Esophagus muscularis mucosa (tissue), 4 donors: ENCODE measurements at regions not wholly inside any gene's neighbourhood (a gene's known extent, or its start where the extent isn't known, plus 50 kb on each side); places are given as distances from the start of the nearest gene placed in this dataset.

Experiments
- DNase-seq: peaks from one replicate; pipeline ENCODE4 v3.0.0-alpha.2; 2017; ENCODE audit errors: extremely low spot score
- H3K27ac ChIP-seq, 4 donors: fragments of 200-600 bp; sonication (generic); replicated peaks in 1 of 4; 1 replicate in 3 of 4; 2 replicates in 1 of 4; pipeline ENCODE4 v1.5.1; 2016 to 2019; ENCODE audit warnings: mild to moderate bottlenecking in 1 of 4
- H3K27me3 ChIP-seq, 4 donors: fragments of 200-600 bp; sonication (generic); one replicate each; pipeline versions ENCODE4 v1.5.1 to v1.6.0; 2016 to 2019
- H3K36me3 ChIP-seq, 4 donors: fragments of 200-600 bp; sonication (generic); one replicate each; pipeline ENCODE4 v1.5.1; 2016 to 2019
- H3K4me1 ChIP-seq, 4 donors: fragments of 200-600 bp; sonication (generic); one replicate each; pipeline ENCODE4 v1.5.1; 2016 to 2019
- H3K4me3 ChIP-seq, 4 donors: fragments of 200-600 bp; sonication (generic); 1 replicate in 2 of 4; 2 replicates in 2 of 4; pipeline ENCODE4 v1.5.1; 2016 to 2019; ENCODE audit warnings: mild to moderate bottlenecking in 4 of 4, moderate library complexity in 1 of 4
- H3K9me3 ChIP-seq, 4 donors: fragments of 200-600 bp; sonication (generic); 1 replicate in 3 of 4; 2 replicates in 1 of 4; pipeline ENCODE4 v1.5.1; 2016 to 2019
- CTCF ChIP-seq, 3 experiments: fragments of 200-600 bp in 2 of 3; fragments of 450-650 bp in 1 of 3; sonication (generic) in 2 of 3; IDR thresholded peaks; one replicate each; pipeline ENCODE4 v1.5.1; 2017 to 2019; ENCODE audit warnings: antibody characterized with exemption in 3 of 3, mild to moderate bottlenecking in 2 of 3, moderate library complexity in 1 of 3
- EP300 ChIP-seq: sonication (generic); formaldehyde crosslinking; IDR thresholded peaks from one replicate; pipeline ENCODE4 v1.6.1; 2017; ENCODE audit warnings: antibody characterized with exemption
- POLR2A ChIP-seq: fragments of 450-650 bp; IDR thresholded peaks from one replicate; pipeline ENCODE4 v1.6.1; 2017; ENCODE audit warnings: antibody characterized with exemption, moderate library complexity, mild to moderate bottlenecking, low read depth
- POLR2AphosphoS5 ChIP-seq, 2 donors: sonication (generic); formaldehyde crosslinking; IDR thresholded peaks; one replicate each; pipeline ENCODE4 v1.6.1; 2017; ENCODE audit warnings: antibody characterized with exemption in 2 of 2
- WGBS: methylation state at CpG from one replicate; pipeline ENCODE4 v1.1.5; 2018; 5-methylcytosine and 5-hydroxymethylcytosine counted together
- intact Hi-C: fragments of 100-400 bp; cut with DNase I; formaldehyde crosslinking; loops from one replicate; pipeline ENCODE4 v1.15.1; 2023

GRCh38 chr4:174105202-174105601, 178.3 kb downstream of the FBXO8 start:
- intact Hi-C loops, result no loop called here
- 61% methylated on average over 1 of the region's 1 CpG for WGBS
- peaks cover 0 to 16% (median 3%) of the 10 kb centered on the region in 4 donors for H3K4me1 ChIP-seq
- no peaks in the 10 kb centered on the region for H3K27me3 ChIP-seq
- no peak for DNase-seq
- TF ChIP-seq CTCF (IDR thresholded peaks at IDR 0.05) (no peak), EP300 (no peak), POLR2AphosphoS5 (IDR thresholded peaks at IDR 0.05) (no peak), POLR2A (no peak)
- H3K9me3 ChIP-seq, result no peaks in the 10 kb centered on the region
- no peak overlapping the region for H3K4me3 ChIP-seq
- H3K27ac ChIP-seq, result peak overlapping the region; percentile 10 to 43 (median 23)
- H3K36me3 ChIP-seq, result no peaks in the 10 kb centered on the region

- Histone ChIP-seq H3K27ac (no peak overlapping the region), H3K4me1 (no peaks in the 10 kb centered on the region), H3K36me3 (no peaks in the 10 kb centered on the region), H3K4me3 (no peak overlapping the region), H3K9me3 (no peaks in the 10 kb centered on the region), H3K27me3 (no peaks in the 10 kb centered on the region)
- TF ChIP-seq POLR2A (no peak), CTCF (IDR thresholded peaks at IDR 0.05) (no peak), POLR2AphosphoS5 (IDR thresholded peaks at IDR 0.05) (no peak), EP300 (no peak)
- no peak for DNase-seq
- WGBS, result 92% methylated on average over 2 of the region's 2 CpGs
- intact Hi-C loops, result no loop called here
Observed at GRCh38 chr4:174100910-174101309, 182.6 kb downstream of the FBXO8 start.

GRCh38 chr4:174099712-174100111, 183.8 kb downstream of the FBXO8 start:
- intact Hi-C loops, result no loop called here
- Histone ChIP-seq H3K9me3 (no peaks in the 10 kb centered on the region), H3K4me1 (no peaks in the 10 kb centered on the region), H3K27me3 (no peaks in the 10 kb centered on the region), H3K36me3 (no peaks in the 10 kb centered on the region), H3K27ac (no peak overlapping the region), H3K4me3 (no peak overlapping the region)
- TF ChIP-seq EP300 (no peak), CTCF (IDR thresholded peaks at IDR 0.05) (no peak), POLR2AphosphoS5 (IDR thresholded peaks at IDR 0.05) (no peak), POLR2A (no peak)
- no peak for DNase-seq

GRCh38 chr4:174096999-174097398, 186.5 kb downstream of the FBXO8 start:
- no peak for DNase-seq
- Histone ChIP-seq H3K4me1 (no peaks in the 10 kb centered on the region), H3K4me3 (no peak overlapping the region), H3K9me3 (no peaks in the 10 kb centered on the region), H3K36me3 (no peaks in the 10 kb centered on the region), H3K27me3 (no peaks in the 10 kb centered on the region), H3K27ac (no peak overlapping the region)
- TF ChIP-seq EP300 (no peak), CTCF (IDR thresholded peaks at IDR 0.05) (no peak), POLR2A (no peak), POLR2AphosphoS5 (IDR thresholded peaks at IDR 0.05) (no peak)
- 80% methylated on average over 1 of the region's 1 CpG for WGBS
- intact Hi-C loops, result no loop called here

- H3K27ac ChIP-seq, result no peak overlapping the region
- no peaks in the 10 kb centered on the region for H3K4me1 ChIP-seq
- H3K9me3 ChIP-seq, result no peaks in the 10 kb centered on the region
- TF ChIP-seq CTCF (IDR thresholded peaks at IDR 0.05) (no peak), EP300 (no peak), POLR2AphosphoS5 (IDR thresholded peaks at IDR 0.05) (no peak), POLR2A (no peak)
- DNase-seq, result no peak
- WGBS, result 45% methylated on average over 2 of the region's 2 CpGs
- H3K27me3 ChIP-seq, result no peaks in the 10 kb centered on the region
- no peak overlapping the region for H3K4me3 ChIP-seq
- intact Hi-C loops, result no loop called here
- no peaks in the 10 kb centered on the region for H3K36me3 ChIP-seq
Observed at GRCh38 chr4:174096456-174096855, 187.0 kb downstream of the FBXO8 start.
